GM12878 (cell line): ENCODE measurements at regions not wholly inside any gene's neighbourhood (a gene's known extent, or its start where the extent isn't known, plus 50 kb on each side); places are given as distances from the start of the nearest gene placed in this dataset.

Source experiments
- ATAC-seq: fragments of 200-7000 bp; cut with Tn5 transposase; 3 replicates; pipeline ENCODE4 v1.9.1; 2020; ENCODE audit warnings: mild to moderate bottlenecking, moderate library complexity
- BruUV-seq: library from RNA; stranded (reverse); fragments of 400-500 nt; replicated peaks from 2 replicates; lab custom pipeline; 2021; lab: Mats Ljungman, UMichigan
- CTCF ChIA-PET: fragments of 300-600 bp; sonication (Branson Sonifier 250); formaldehyde crosslinking; extraction: SDS; loops from one replicate; lab custom pipeline; 2021; ENCODE audit warnings: inconsistent platforms; lab: Yijun Ruan, JAX
- POLR2A ChIA-PET: fragments of 350-600 bp; formaldehyde crosslinking; extraction: SDS; loops from one replicate; lab custom pipeline; 2021; ENCODE audit warnings: inconsistent platforms; lab: Charles Lee
- RAD21 ChIA-PET: fragments of 300-600 bp; sonication (Branson Sonifier 250); formaldehyde crosslinking; loops from one replicate; lab custom pipeline; 2023; ENCODE audit warnings: antibody characterized with exemption; ENCODE audit not compliant: unreplicated experiment; lab: Charles Lee
- SMC1A ChIA-PET: fragments of 300-600 bp; sonication (Branson Sonifier 250); formaldehyde crosslinking; loops from one replicate; lab custom pipeline; 2023; ENCODE audit not compliant: unreplicated experiment, uncharacterized antibody; lab: Charles Lee
- DNase-seq: peaks from one replicate; pipeline ENCODE4 v3.0.0-alpha.2; 2011; ENCODE audit warnings: low read depth, low spot score
- FAIRE-seq: peaks from 3 replicates; lab custom pipeline; 2011; peaks lifted over from hg19 to GRCh38; lab: Jason Lieb, UNC
- H2AFZ ChIP-seq: 2 replicates; pipeline ENCODE4 v1.6.0; 2011; ENCODE audit warnings: low read depth, low read length, control low read depth; ENCODE audit not compliant: control insufficient read depth
- H3K27ac ChIP-seq: 2 replicates; pipeline ENCODE4 v1.5.1; 2011; ENCODE audit warnings: control low read depth; ENCODE audit not compliant: control insufficient read depth, insufficient read depth
- H3K27me3 ChIP-seq, 2 experiments: replicated peaks in 1 of 2; 2 replicates each; pipeline versions ENCODE4 v1.6.0 to v1.6.1; 2011; ENCODE audit warnings: low read length in 1 of 2; ENCODE audit not compliant: control insufficient read depth in 2 of 2, insufficient read depth in 2 of 2
- H3K36me3 ChIP-seq, 2 experiments: 2 replicates each; pipeline ENCODE4 v1.5.1; 2011; ENCODE audit warnings: low read length in 1 of 2; ENCODE audit not compliant: control insufficient read depth in 2 of 2, insufficient read depth in 2 of 2
- H3K4me1 ChIP-seq: 2 replicates; pipeline ENCODE4 v1.6.1; 2011; ENCODE audit warnings: mild to moderate bottlenecking, low read length, moderate library complexity, mixed read lengths; ENCODE audit not compliant: control insufficient read depth, insufficient read depth
- H3K4me2 ChIP-seq: 2 replicates; pipeline ENCODE4 v1.6.0; 2011; ENCODE audit warnings: control low read depth; ENCODE audit not compliant: control insufficient read depth, insufficient read depth
- H3K4me3 ChIP-seq: fragments of 200-600 bp; sonication (generic); 2 replicates; pipeline ENCODE4 v1.5.1; 2016
- H3K79me2 ChIP-seq: 2 replicates; pipeline ENCODE4 v1.6.0; 2011; ENCODE audit warnings: low read length; ENCODE audit not compliant: control insufficient read depth, insufficient read depth
- H3K9ac ChIP-seq: 2 replicates; pipeline ENCODE4 v1.8.0; 2011; ENCODE audit warnings: low read length, control low read depth, mixed read lengths; ENCODE audit not compliant: control insufficient read depth, insufficient read depth
- H3K9me3 ChIP-seq: replicated peaks from 3 replicates; pipeline ENCODE4 v1.5.1; 2011; ENCODE audit warnings: mild to moderate bottlenecking, low read length; ENCODE audit not compliant: control insufficient read depth, insufficient read depth
- H4K20me1 ChIP-seq: 2 replicates; pipeline ENCODE4 v1.6.0; 2011; ENCODE audit not compliant: control insufficient read depth, insufficient read depth
- BMI1 ChIP-seq: fragments of 450-650 bp; IDR thresholded peaks from 2 replicates; pipeline ENCODE4 v1.6.1; 2016; ENCODE audit warnings: mild to moderate bottlenecking, moderate library complexity, borderline replicate concordance
- CBFB ChIP-seq: IDR thresholded peaks from 2 replicates; pipeline ENCODE4 v1.6.1; 2016; ENCODE audit warnings: antibody characterized with exemption, low read depth
- CEBPZ ChIP-seq: fragments of 150-350 bp; IDR thresholded peaks from 2 replicates; pipeline ENCODE4 v1.6.1; 2016; ENCODE audit warnings: low read depth, low read length
- CHD2 ChIP-seq: IDR thresholded peaks from 2 replicates; pipeline ENCODE4 v1.6.1; 2011; ENCODE audit warnings: low read depth, low read length, improper control_type of control experiment, borderline replicate concordance
- E2F4 ChIP-seq: IDR thresholded peaks from 2 replicates; pipeline ENCODE4 v1.6.1; 2012; ENCODE audit warnings: low read depth, low read length, improper control_type of control experiment
- IKZF1 ChIP-seq: fragments of 450-650 bp; conservative IDR thresholded peaks from 2 replicates; pipeline ENCODE4 v1.6.1; 2017; ENCODE audit warnings: antibody characterized with exemption, mild to moderate bottlenecking
- JUNB ChIP-seq: IDR thresholded peaks from 2 replicates; pipeline ENCODE4 v1.6.1; 2016; ENCODE audit warnings: antibody characterized with exemption, mild to moderate bottlenecking
- JUND ChIP-seq: IDR thresholded peaks from 2 replicates; pipeline ENCODE4 v1.6.1; 2012; ENCODE audit warnings: low read depth, mild to moderate bottlenecking, low read length, improper control_type of control experiment, moderate library complexity
- NFYB ChIP-seq: IDR thresholded peaks from 2 replicates; pipeline ENCODE4 v1.6.1; 2011; ENCODE audit warnings: low read depth, mild to moderate bottlenecking, low read length, improper control_type of control experiment, moderate library complexity; ENCODE audit not compliant: insufficient read depth
- NR2C1 ChIP-seq: fragments of 450-650 bp; IDR thresholded peaks from 2 replicates; pipeline ENCODE4 v1.6.1; 2017; ENCODE audit warnings: antibody characterized with exemption, mild to moderate bottlenecking, moderate library complexity
- RUNX3 ChIP-seq: IDR thresholded peaks from 2 replicates; pipeline ENCODE4 v1.6.1; 2012; ENCODE audit warnings: low read length, inconsistent platforms
- USF1 ChIP-seq: IDR thresholded peaks from 2 replicates; pipeline ENCODE4 v1.6.1; 2011; ENCODE audit warnings: borderline replicate concordance, low read depth, mild to moderate bottlenecking, moderate library complexity, mixed read lengths, low read length; ENCODE audit not compliant: insufficient read depth; ENCODE audit errors: extremely low read length
- YY1 ChIP-seq: IDR thresholded peaks from 2 replicates; pipeline ENCODE4 v1.6.1; 2011; ENCODE audit warnings: low read depth, mild to moderate bottlenecking, low read length
- WGBS: methylation state at CpG from one replicate; pipeline ENCODE4 v1.1.6; 2016; ENCODE audit warnings: low lambda C conversion rate; ENCODE audit not compliant: insufficient replicate concordance, insufficient coverage; ENCODE audit errors: missing lambda C conversion rate; 5-methylcytosine and 5-hydroxymethylcytosine counted together
- in situ Hi-C: fragments of 300-500 bp; cut with MboI; formaldehyde crosslinking; loops from 9 replicates; pipeline ENCODE4 v1.14.3; 2018; ENCODE audit warnings: mixed read lengths
- intact Hi-C: fragments of 100-400 bp; cut with micrococcal nuclease; formaldehyde crosslinking; loops from one replicate; pipeline ENCODE4 v1.14.2; 2022; ENCODE audit not compliant: unreplicated experiment
- TF ChIP-seq, protein P1 (sequence below): fragments of 150-350 bp; IDR thresholded peaks from 2 replicates; pipeline ENCODE4 v1.6.1; 2014; ENCODE audit warnings: mild to moderate bottlenecking, low read depth, low read length

DNA sequence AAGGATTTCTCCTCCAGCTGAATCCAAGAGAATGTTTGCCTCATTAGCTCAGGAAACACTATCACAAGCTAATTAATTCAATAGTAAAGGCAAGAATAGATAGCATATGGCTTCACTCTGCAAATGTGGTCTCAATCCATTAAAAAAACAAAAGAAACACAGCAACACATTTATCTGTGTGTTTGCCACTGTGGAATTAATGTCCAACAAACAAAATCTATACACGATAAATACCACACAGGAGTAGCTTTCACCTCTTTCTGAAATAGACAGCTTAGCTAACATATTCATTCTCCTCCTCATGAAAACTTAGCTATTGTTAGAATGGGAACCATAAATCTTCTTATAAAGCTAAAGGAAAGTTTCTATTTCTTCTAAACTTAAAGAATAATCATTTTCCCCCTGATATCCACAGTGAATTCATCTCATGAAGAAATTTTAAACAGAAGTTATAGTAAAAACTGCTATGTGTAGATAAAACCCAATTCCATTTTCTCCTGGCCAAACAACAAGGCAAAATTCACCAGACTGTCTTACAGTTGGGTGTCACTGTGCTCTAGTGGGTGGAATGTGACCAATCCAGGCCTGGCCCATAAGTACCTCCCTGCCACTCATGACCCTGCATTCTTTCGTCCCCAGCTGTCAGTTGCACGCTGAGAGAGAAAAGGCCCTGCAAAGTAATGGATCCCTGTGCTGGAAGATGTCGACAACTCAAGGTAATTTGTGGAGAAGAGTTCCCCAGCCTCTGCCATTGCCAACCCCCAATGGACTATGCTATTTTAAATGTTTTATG is 92.9 kb upstream of the NRSN1 start:
- in situ Hi-C loops: no loop called here
- Histone ChIP-seq H3K36me3 (no peaks in the 10 kb centered on the region), H3K4me3 (no peak overlapping the region), H3K4me2 (no peak overlapping the region), H4K20me1 (no peaks in the 10 kb centered on the region), H3K27ac (no peak overlapping the region), H3K4me1 (no peaks in the 10 kb centered on the region), H2AFZ (no peak overlapping the region), H3K9me3 (no peaks in the 10 kb centered on the region), H3K27me3 (no peaks in the 10 kb centered on the region), H3K79me2 (no peaks in the 10 kb centered on the region), H3K9ac (no peak overlapping the region)
- ATAC-seq: no peak
- ChIA-PET SMC1A (no interaction called here), CTCF (interaction anchor here (0.6 kb wide), 1 partner anchor 1685 kb away, joined by 3 read pairs; no protein-coding TSS in a partner anchor), RAD21 (no interaction called here), POLR2A (no interaction called here)
- FAIRE-seq: no peak
- intact Hi-C loops: no loop called here
- no peak for TF ChIP-seq NFYB
- TF ChIP-seq CBFB: no peak
- TF ChIP-seq, protein P1, sequence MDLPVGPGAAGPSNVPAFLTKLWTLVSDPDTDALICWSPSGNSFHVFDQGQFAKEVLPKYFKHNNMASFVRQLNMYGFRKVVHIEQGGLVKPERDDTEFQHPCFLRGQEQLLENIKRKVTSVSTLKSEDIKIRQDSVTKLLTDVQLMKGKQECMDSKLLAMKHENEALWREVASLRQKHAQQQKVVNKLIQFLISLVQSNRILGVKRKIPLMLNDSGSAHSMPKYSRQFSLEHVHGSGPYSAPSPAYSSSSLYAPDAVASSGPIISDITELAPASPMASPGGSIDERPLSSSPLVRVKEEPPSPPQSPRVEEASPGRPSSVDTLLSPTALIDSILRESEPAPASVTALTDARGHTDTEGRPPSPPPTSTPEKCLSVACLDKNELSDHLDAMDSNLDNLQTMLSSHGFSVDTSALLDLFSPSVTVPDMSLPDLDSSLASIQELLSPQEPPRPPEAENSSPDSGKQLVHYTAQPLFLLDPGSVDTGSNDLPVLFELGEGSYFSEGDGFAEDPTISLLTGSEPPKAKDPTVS: no peak
- no peak for TF ChIP-seq CEBPZ
- TF ChIP-seq RUNX3: no peak
- no peak for TF ChIP-seq CHD2
- no peak for TF ChIP-seq NR2C1
- TF ChIP-seq USF1: no peak
- no peak for TF ChIP-seq E2F4
- no peak for TF ChIP-seq YY1
- no peak for TF ChIP-seq IKZF1
- TF ChIP-seq BMI1: no peak
- TF ChIP-seq JUNB: no peak
- no peak for TF ChIP-seq JUND
- 26% methylated on average over 4 of the region's 4 CpGs for WGBS
- no TSS peak for BruUV-seq
- no peak for DNase-seq
